ENCODE measurements at regions not wholly inside any gene's neighbourhood (a gene's known extent, or its start where the extent isn't known, plus 50 kb on each side); places are given as distances from the start of the nearest gene placed in this dataset.

- H3K23ac ChIP-seq (ENCODE audit: low read depth, low read length): no peak overlapping the region
- H3K79me1 ChIP-seq (ENCODE audit: low read depth in 1 of 2, low read length in 2 of 2): no peaks in the 10 kb centered on the region
- H3K9me1 ChIP-seq (ENCODE audit: insufficient read depth, low read length): no peaks in the 10 kb centered on the region
- no peaks in the 10 kb centered on the region for H3K27me3 ChIP-seq (ENCODE audit: control insufficient read depth, insufficient read depth, low read length)
- no peak overlapping the region for H4K5ac ChIP-seq (ENCODE audit: low read depth, low read length)
- no peak overlapping the region for H2BK5ac ChIP-seq (ENCODE audit: low read depth, low read length, poor library complexity, severe bottlenecking)
- H2AK9ac ChIP-seq (replicated peaks; ENCODE audit: low read depth, low read length, poor library complexity): no peak overlapping the region
- ChIA-PET POLR2A (ENCODE audit: unreplicated experiment) (no interaction called here), CTCF (no interaction called here)
- H2AK5ac ChIP-seq (ENCODE audit: low read depth, low read length): no peak overlapping the region
- no peak overlapping the region for H2AFZ ChIP-seq (replicated peaks; ENCODE audit: low read length, poor library complexity)
- no peak overlapping the region for H4K8ac ChIP-seq (ENCODE audit: low read depth in 2 of 2, low read length in 2 of 2)
- no peaks in the 10 kb centered on the region for H3K9me3 ChIP-seq (ENCODE audit: control insufficient read depth, insufficient read depth, low read length)
- no peak overlapping the region for H2BK20ac ChIP-seq (ENCODE audit: low read depth, low read length)
- no peak overlapping the region for H3K14ac ChIP-seq (replicated peaks; ENCODE audit: low read depth, low read length)
- no peak overlapping the region for H3K27ac ChIP-seq (ENCODE audit: insufficient read depth, low read length)
- no peaks in the 10 kb centered on the region for H4K20me1 ChIP-seq (ENCODE audit: insufficient read depth, low read length)
- TF ChIP-seq SMC3 (IDR thresholded peaks at IDR 0.05; ENCODE audit: low read depth, low read length) (no peak), MAZ (IDR thresholded peaks at IDR 0.05; ENCODE audit: borderline replicate concordance, low read depth, low read length) (no peak), CHD1 (IDR thresholded peaks at IDR 0.05; ENCODE audit: low read depth, low read length) (no peak), RCOR1 (IDR thresholded peaks at IDR 0.05; ENCODE audit: insufficient replicate concordance, low read length) (no peak), CTCF (conservative IDR thresholded peaks at IDR 0.05; ENCODE audit: low read depth, low read length) (no peak), NFE2L2 (IDR thresholded peaks at IDR 0.05; ENCODE audit: low read depth, low read length) (no peak), RAD21 (IDR thresholded peaks at IDR 0.05; ENCODE audit: low read length) (no peak), ELK1 (IDR thresholded peaks at IDR 0.05; ENCODE audit: borderline replicate concordance, low read depth, low read length) (no peak), MAFK (IDR thresholded peaks at IDR 0.05; ENCODE audit: low read depth, low read length) (no peak), RFX5 (IDR thresholded peaks at IDR 0.05; ENCODE audit: low read depth, low read length) (no peak), BHLHE40 (IDR thresholded peaks at IDR 0.05; ENCODE audit: low read depth, low read length) (no peak), USF2 (IDR thresholded peaks at IDR 0.05; ENCODE audit: low read depth, low read length) (no peak), FOS (IDR thresholded peaks at IDR 0.05; ENCODE audit: low read depth, low read length) (no peak), MXI1 (IDR thresholded peaks at IDR 0.05; ENCODE audit: borderline replicate concordance, low read depth, low read length) (no peak), CEBPB (IDR thresholded peaks at IDR 0.05; ENCODE audit: low read depth, low read length) (no peak), POLR2A (IDR thresholded peaks at IDR 0.05; ENCODE audit: low read depth, low read length) (no peak)
- no peak for ATAC-seq (ENCODE audit: low read depth)
- no peak overlapping the region for H2BK120ac ChIP-seq (ENCODE audit: low read depth, low read length)
- H3K4me3 ChIP-seq (ENCODE audit: insufficient read depth, low read depth, low read length): no peak overlapping the region
- intact Hi-C loops (cut with micrococcal nuclease): no loop called here
- H3K56ac ChIP-seq (ENCODE audit: extremely low read depth, insufficient read depth, low read length): no peak overlapping the region
- no TSS peak for BruUV-seq (replicated peaks)
- no peaks in the 10 kb centered on the region for H3K4me1 ChIP-seq (ENCODE audit: control insufficient read depth, insufficient read depth, low read length)
- no peak overlapping the region for H2BK15ac ChIP-seq (ENCODE audit: low read depth, low read length)
- no peak overlapping the region for H3K4me2 ChIP-seq (ENCODE audit: low read depth, low read length)
- no peak overlapping the region for H4K91ac ChIP-seq (ENCODE audit: insufficient read depth, low read depth, low read length)
- no peak overlapping the region for H3K9ac ChIP-seq (ENCODE audit: low read depth, low read length)
- H3K36me3 ChIP-seq (ENCODE audit: control insufficient read depth, insufficient read depth, low read length): no peaks in the 10 kb centered on the region
- dilution Hi-C loops (cut with HindIII; ENCODE audit: low sequenced_read_pairs, unreplicated experiment): no loop called here
- in situ Hi-C loops (cut with MboI; ENCODE audit: low sequenced_read_pairs): no loop called here
- H3K4ac ChIP-seq (ENCODE audit: low read depth, low read length): no peak overlapping the region
- H3K18ac ChIP-seq (ENCODE audit: low read depth, low read length): no peak overlapping the region
- DNase-seq: no peak
- WGBS, 2 experiments (ENCODE audit: extremely low coverage in 2 of 2, insufficient read length in 1 of 2): 29% methylated on average over 1 of the region's 2 CpGs; no CpG with 5 or more reads in 1 of the 2 experiments
Observed at GRCh38 chr12:112713471-112713870, 78.1 kb upstream of the RPH3A start.
